Vagina (tissue), 2 donors: ENCODE measurements at regions not wholly inside any gene's neighbourhood (a gene's known extent, or its start where the extent isn't known, plus 50 kb on each side); places are given as distances from the start of the nearest gene placed in this dataset.

Experiments
- DNase-seq, 2 donors: peaks; one replicate each; pipeline ENCODE4 v3.0.0-alpha.2; 2017; ENCODE audit errors: extremely low spot score in 2 of 2
- H3K27ac ChIP-seq: fragments of 200-600 bp; sonication (generic); one replicate; pipeline ENCODE4 v1.5.1; 2019
- H3K27me3 ChIP-seq: fragments of 200-600 bp; sonication (generic); one replicate; pipeline ENCODE4 v1.5.1; 2019
- H3K36me3 ChIP-seq, 2 donors: fragments of 200-600 bp; sonication (generic); one replicate each; pipeline ENCODE4 v1.5.1; 2017 to 2019
- H3K4me1 ChIP-seq: fragments of 200-600 bp; sonication (generic); one replicate; pipeline ENCODE4 v1.5.1; 2019
- H3K4me3 ChIP-seq, 2 donors: fragments of 200-600 bp; sonication (generic); 1 replicate in 1 of 2; 2 replicates in 1 of 2; pipeline ENCODE4 v1.5.1; 2016 to 2019
- H3K9me3 ChIP-seq: fragments of 200-600 bp; sonication (generic); one replicate; pipeline ENCODE4 v1.5.1; 2019
- CTCF ChIP-seq, 3 experiments: fragments of 450-650 bp in 2 of 3; fragments of 200-600 bp in 1 of 3; sonication (generic) in 1 of 3; IDR thresholded peaks; one replicate each; pipeline ENCODE4 v1.5.1; 2017 to 2019; ENCODE audit warnings: antibody characterized with exemption in 3 of 3, mild to moderate bottlenecking in 2 of 3, moderate library complexity in 2 of 3
- POLR2A ChIP-seq, 2 donors: fragments of 450-650 bp; IDR thresholded peaks; one replicate each; pipeline ENCODE4 v1.6.1; 2017; ENCODE audit warnings: antibody characterized with exemption in 2 of 2, mild to moderate bottlenecking in 2 of 2, moderate library complexity in 2 of 2
- POLR2AphosphoS5 ChIP-seq, 2 donors: sonication (generic); formaldehyde crosslinking; IDR thresholded peaks; one replicate each; pipeline ENCODE4 v1.9.0; 2017; ENCODE audit warnings: antibody characterized with exemption in 2 of 2, mild to moderate bottlenecking in 2 of 2, low read depth in 1 of 2; ENCODE audit not compliant: insufficient read depth in 1 of 2
- intact Hi-C: fragments of 100-400 bp; cut with DNase I; formaldehyde crosslinking; loops from one replicate; pipeline ENCODE4 v1.15.1; 2023

GRCh38 chr2:204176306-204176705, 239.7 kb downstream of the ICOS start:
- DNase-seq: no peak
- H3K9me3 ChIP-seq: no peaks in the 10 kb centered on the region
- no peaks in the 10 kb centered on the region for H3K4me1 ChIP-seq
- intact Hi-C loops: no loop called here
- no peaks in the 10 kb centered on the region for H3K27me3 ChIP-seq
- no peak overlapping the region for H3K27ac ChIP-seq
- H3K36me3 ChIP-seq: no peaks in the 10 kb centered on the region
- no peak overlapping the region for H3K4me3 ChIP-seq
- no peak for TF ChIP-seq POLR2AphosphoS5 (IDR thresholded peaks at IDR 0.05; ENCODE audit: insufficient read depth in 1 of 2, low read depth in 1 of 2)
- no peak for TF ChIP-seq POLR2A (IDR thresholded peaks at IDR 0.05)
- TF ChIP-seq CTCF (IDR thresholded peaks at IDR 0.05): no peak

- H3K36me3 ChIP-seq: no peaks in the 10 kb centered on the region
- no peak for TF ChIP-seq POLR2AphosphoS5 (IDR thresholded peaks at IDR 0.05; ENCODE audit: insufficient read depth in 1 of 2, low read depth in 1 of 2)
- TF ChIP-seq POLR2A (IDR thresholded peaks at IDR 0.05): no peak
- no peak for TF ChIP-seq CTCF (IDR thresholded peaks at IDR 0.05)
- no peak overlapping the region for H3K27ac ChIP-seq
- H3K4me3 ChIP-seq: no peak overlapping the region
- no peaks in the 10 kb centered on the region for H3K4me1 ChIP-seq
- no peaks in the 10 kb centered on the region for H3K27me3 ChIP-seq
- no peaks in the 10 kb centered on the region for H3K9me3 ChIP-seq
- intact Hi-C loops: no loop called here
- no peak for DNase-seq
These were observed 240.9 kb downstream of the ICOS start for GRCh38 chr2:204177251-204177976.

GRCh38 chr2:204177977-204178522, 241.5 kb downstream of the ICOS start:
- Histone ChIP-seq H3K4me1 (no peaks in the 10 kb centered on the region), H3K27me3 (no peaks in the 10 kb centered on the region), H3K27ac (no peak overlapping the region), H3K9me3 (no peaks in the 10 kb centered on the region), H3K4me3 (no peak overlapping the region), H3K36me3 (no peaks in the 10 kb centered on the region)
- no peak for DNase-seq
- intact Hi-C loops: no loop called here
- peak in 1 of 3 experiments; percentile 23 for TF ChIP-seq CTCF (IDR thresholded peaks at IDR 0.05)
- no peak for TF ChIP-seq POLR2A (IDR thresholded peaks at IDR 0.05)

GRCh38 chr2:204180649-204181048, 244.1 kb downstream of the ICOS start:
- H3K27ac ChIP-seq: no peak overlapping the region
- no peaks in the 10 kb centered on the region for H3K27me3 ChIP-seq
- H3K9me3 ChIP-seq: no peaks in the 10 kb centered on the region
- H3K4me1 ChIP-seq: no peaks in the 10 kb centered on the region
- intact Hi-C loops: no loop called here
- H3K4me3 ChIP-seq: no peak overlapping the region
- TF ChIP-seq POLR2AphosphoS5 (IDR thresholded peaks at IDR 0.05; ENCODE audit: insufficient read depth in 1 of 2, low read depth in 1 of 2) (no peak), POLR2A (IDR thresholded peaks at IDR 0.05) (no peak), CTCF (IDR thresholded peaks at IDR 0.05) (no peak)
- no peaks in the 10 kb centered on the region for H3K36me3 ChIP-seq
- no peak for DNase-seq

GRCh38 chr2:204183608-204184007, 247.0 kb downstream of the ICOS start:
- TF ChIP-seq POLR2AphosphoS5 (IDR thresholded peaks at IDR 0.05; ENCODE audit: insufficient read depth in 1 of 2, low read depth in 1 of 2) (no peak), POLR2A (IDR thresholded peaks at IDR 0.05) (no peak), CTCF (IDR thresholded peaks at IDR 0.05) (no peak)
- H3K36me3 ChIP-seq: no peaks in the 10 kb centered on the region
- no peaks in the 10 kb centered on the region for H3K9me3 ChIP-seq
- intact Hi-C loops: no loop called here
- no peaks in the 10 kb centered on the region for H3K4me1 ChIP-seq
- H3K4me3 ChIP-seq: no peak overlapping the region
- no peaks in the 10 kb centered on the region for H3K27me3 ChIP-seq
- no peak overlapping the region for H3K27ac ChIP-seq
- no peak for DNase-seq
